Fibroblast of skin of abdomen (primary cell): ENCODE measurements at regions not wholly inside any gene's neighbourhood (a gene's known extent, or its start where the extent isn't known, plus 50 kb on each side); places are given as distances from the start of the nearest gene placed in this dataset.

Experiments
- DNase-seq: peaks from one replicate; pipeline ENCODE4 v3.0.0-alpha.2; 2013

- no peak for DNase-seq
Observed at GRCh38 chr7:35331730-35332678, 78.1 kb upstream of the TBX20 start.

- no peak for DNase-seq
Observed at GRCh38 chr7:35329026-35329425, 75.1 kb upstream of the TBX20 start.

- no peak for DNase-seq
Observed at GRCh38 chr7:35319606-35320005, 65.7 kb upstream of the TBX20 start.

- no peak for DNase-seq
Observed at GRCh38 chr7:35316549-35316948, 62.6 kb upstream of the TBX20 start.

GRCh38 chr7:35315517-35315916, 61.6 kb upstream of the TBX20 start:
- DNase-seq, result no peak

- no peak for DNase-seq
Observed at GRCh38 chr7:35314354-35314753, 60.5 kb upstream of the TBX20 start.

- no peak for DNase-seq
Observed at GRCh38 chr7:35313575-35313974, 59.7 kb upstream of the TBX20 start.
